T-cell (primary cell): ENCODE measurements at regions not wholly inside any gene's neighbourhood (a gene's known extent, or its start where the extent isn't known, plus 50 kb on each side); places are given as distances from the start of the nearest gene placed in this dataset.

Experiments used
- ATAC-seq, 4 experiments: fragments of 200-7000 bp in 3 of 4; fragments of 150-1000 bp in 1 of 4; cut with Tn5 transposase; replicated peaks in 1 of 4; 1 replicate in 3 of 4; 2 replicates in 1 of 4; pipeline ENCODE4 v1.10.0; 2021; ENCODE audit warnings: moderate library complexity in 3 of 4, mild to moderate bottlenecking in 2 of 4, moderate number of reproducible peaks in 1 of 4
- CTCF ChIA-PET, 2 donors: fragments of 300-600 bp; sonication (Branson Sonifier 250); formaldehyde crosslinking; loops; one replicate each; lab custom pipeline; 2022; ENCODE audit warnings: antibody characterized with exemption in 2 of 2; lab: Charles Lee
- POLR2A ChIA-PET, 2 donors: fragments of 300-600 bp; sonication (Branson Sonifier 250); formaldehyde crosslinking; loops; one replicate each; lab custom pipeline; 2022; ENCODE audit warnings: antibody characterized with exemption in 2 of 2; lab: Charles Lee
- DNase-seq, 35 experiments: peaks; one replicate each; pipeline versions ENCODE4 v3.0.0 to v3.0.0-alpha.2; 2013 to 2023
- H3K27ac ChIP-seq: one replicate; pipeline ENCODE4 v1.5.1; 2013; ENCODE audit warnings: low read length
- H3K27me3 ChIP-seq, 2 experiments: replicated peaks in 1 of 2; 1 replicate in 1 of 2; 2 replicates in 1 of 2; pipeline versions ENCODE4 v1.6.1 to v1.7.0; 2013; ENCODE audit warnings: low read length in 1 of 2, mixed read lengths in 1 of 2; ENCODE audit not compliant: control insufficient read depth in 2 of 2, insufficient read depth in 2 of 2; ENCODE audit errors: extremely low read depth in 1 of 2
- H3K36me3 ChIP-seq, 2 donors: 1 replicate in 1 of 2; 2 replicates in 1 of 2; pipeline versions ENCODE4 v1.6.1 to v1.7.0; 2013; ENCODE audit warnings: low read length in 1 of 2; ENCODE audit not compliant: control insufficient read depth in 2 of 2, insufficient read depth in 1 of 2; ENCODE audit errors: extremely low read depth in 1 of 2
- H3K4me1 ChIP-seq, 2 experiments: 1 replicate in 1 of 2; 2 replicates in 1 of 2; pipeline versions ENCODE4 v1.6.1 to v1.7.0; 2013; ENCODE audit warnings: low read length in 2 of 2, mixed read lengths in 1 of 2; ENCODE audit not compliant: insufficient read depth in 2 of 2, control insufficient read depth in 1 of 2; ENCODE audit errors: extremely low read depth in 1 of 2
- H3K4me3 ChIP-seq, 2 donors: 1 replicate in 1 of 2; 2 replicates in 1 of 2; pipeline versions ENCODE4 v1.5.1 to v1.7.0; 2013; ENCODE audit warnings: mild to moderate bottlenecking in 2 of 2, low read length in 1 of 2, moderate library complexity in 1 of 2; ENCODE audit not compliant: control insufficient read depth in 1 of 2; ENCODE audit errors: extremely low read depth in 1 of 2
- H3K9me3 ChIP-seq: 2 replicates; pipeline ENCODE4 v1.7.0; 2013
- H3K27ac Mint-ChIP-seq, 2 donors: one replicate each; pipeline ENCODE4 v1.8.0; 2020 to 2021; ENCODE audit warnings: mild to moderate bottlenecking in 2 of 2, mixed read lengths in 2 of 2
- H3K27me3 Mint-ChIP-seq, 2 donors: one replicate each; pipeline ENCODE4 v1.8.0; 2021 to 2022; ENCODE audit warnings: mixed read lengths in 2 of 2
- H3K36me3 Mint-ChIP-seq: one replicate; pipeline ENCODE4 v1.8.0; 2021; ENCODE audit warnings: mixed read lengths
- H3K4me1 Mint-ChIP-seq, 3 donors: one replicate each; pipeline ENCODE4 v1.8.0; 2020 to 2022; ENCODE audit warnings: mixed read lengths in 3 of 3, mild to moderate bottlenecking in 1 of 3
- H3K4me3 Mint-ChIP-seq, 3 donors: one replicate each; pipeline ENCODE4 v1.8.0; 2020 to 2022; ENCODE audit warnings: mild to moderate bottlenecking in 3 of 3, mixed read lengths in 3 of 3, moderate library complexity in 3 of 3
- H3K9me3 Mint-ChIP-seq, 3 donors: one replicate each; pipeline ENCODE4 v1.8.0; 2020 to 2022; ENCODE audit warnings: mixed read lengths in 3 of 3
- WGBS: methylation state at CpG from one replicate; pipeline ENCODE4 v1.1.5; 2013; ENCODE audit warnings: missing lambda C conversion rate; ENCODE audit not compliant: insufficient coverage; 5-methylcytosine and 5-hydroxymethylcytosine counted together

DNA sequence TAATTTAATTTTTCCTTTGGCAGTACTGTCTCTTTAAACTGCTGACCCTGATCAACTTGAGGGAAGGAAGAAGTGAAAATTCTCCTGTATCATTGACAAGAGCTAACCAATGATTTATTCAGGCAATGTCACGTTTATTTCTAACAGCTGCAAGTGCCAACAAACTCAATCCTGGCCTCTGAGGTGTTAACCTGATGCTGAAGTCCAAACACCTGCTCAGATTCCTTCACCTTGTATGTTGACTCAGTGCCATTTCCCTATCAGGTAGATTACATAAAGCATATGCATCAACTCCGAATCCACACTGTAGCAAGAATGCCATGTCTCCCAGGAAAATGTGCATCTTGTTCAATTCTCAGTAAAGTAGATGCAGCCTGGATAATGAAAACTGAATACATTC lies 820.0 kb downstream of the XPNPEP1 start:
- no peaks in the 10 kb centered on the region for H3K36me3 ChIP-seq
- CTCF ChIA-PET = no interaction called here
- no peak overlapping the region for H3K27ac Mint-ChIP-seq
- no peaks in the 10 kb centered on the region for H3K9me3 ChIP-seq
- WGBS = 50% methylated on average over 2 of the region's 2 CpGs
- no peak overlapping the region for H3K27ac ChIP-seq
- H3K27me3 ChIP-seq = no peaks in the 10 kb centered on the region
- DNase-seq (no peak), ATAC-seq (no peak)
- no peaks in the 10 kb centered on the region for H3K27me3 Mint-ChIP-seq
- H3K4me3 ChIP-seq = no peak overlapping the region
- H3K9me3 Mint-ChIP-seq = peaks cover 3 to 15% (median 6%) of the 10 kb centered on the region in 3 donors
- no peaks in the 10 kb centered on the region for H3K36me3 Mint-ChIP-seq
- H3K4me1 ChIP-seq = no peaks in the 10 kb centered on the region
- POLR2A ChIA-PET = no interaction called here
- no peaks in the 10 kb centered on the region for H3K4me1 Mint-ChIP-seq
- H3K4me3 Mint-ChIP-seq = no peak overlapping the region

DNA sequence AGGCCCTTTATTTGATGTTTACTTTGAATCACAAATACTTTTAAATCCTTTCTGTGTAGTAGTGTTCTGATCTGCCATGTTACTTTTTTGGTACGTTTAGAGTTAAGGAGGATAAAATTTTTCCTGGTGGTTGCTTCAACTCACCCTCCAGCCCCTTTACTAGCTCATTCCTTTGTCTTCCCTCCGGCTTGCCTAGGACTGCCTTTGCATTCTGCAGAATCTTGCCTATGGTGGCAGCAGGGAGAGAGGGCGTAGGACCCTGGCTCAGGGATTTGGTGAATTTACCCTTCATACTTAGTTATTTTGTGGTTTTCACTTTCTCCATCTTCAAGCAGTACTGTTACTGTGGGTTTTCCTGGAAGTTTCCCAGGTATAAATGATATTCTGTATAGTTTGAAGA lies 833.5 kb downstream of the XPNPEP1 start:
- ATAC-seq (no peak), DNase-seq (no peak)
- Mint-ChIP-seq H3K4me3 (no peak overlapping the region), H3K9me3 (peaks cover 7 to 18% (median 14%) of the 10 kb centered on the region in 3 donors), H3K27ac (no peak overlapping the region), H3K36me3 (no peaks in the 10 kb centered on the region), H3K4me1 (no peaks in the 10 kb centered on the region), H3K27me3 (no peaks in the 10 kb centered on the region)
- ChIA-PET POLR2A (no interaction called here), CTCF (no interaction called here)
- Histone ChIP-seq H3K27ac (no peak overlapping the region), H3K4me1 (no peaks in the 10 kb centered on the region), H3K36me3 (no peaks in the 10 kb centered on the region), H3K4me3 (no peak overlapping the region), H3K9me3 (no peaks in the 10 kb centered on the region), H3K27me3 (no peaks in the 10 kb centered on the region)
- WGBS = no CpG with 5 or more reads among the region's 3 CpGs

DNA sequence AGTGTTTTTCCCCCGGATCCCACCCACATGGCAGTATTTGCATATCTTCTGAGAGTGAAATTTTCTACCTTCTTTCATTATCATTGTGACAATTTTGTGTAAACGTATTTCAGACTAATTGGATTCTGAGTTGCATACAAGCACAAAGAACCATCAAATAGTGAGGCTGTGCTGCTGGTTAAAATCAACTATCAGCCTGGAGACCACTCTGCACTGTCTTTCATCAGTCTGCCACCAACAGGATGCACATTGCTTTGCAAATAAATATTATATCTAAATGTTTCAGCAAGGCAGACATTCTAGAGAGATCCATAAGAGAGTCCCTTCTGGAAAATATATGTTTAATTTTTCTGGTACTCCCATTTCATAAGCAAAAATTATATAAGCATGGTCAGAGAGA lies 851.8 kb downstream of the XPNPEP1 start:
- WGBS = no CpG with 5 or more reads among the region's 2 CpGs
- POLR2A ChIA-PET = no interaction called here

DNA sequence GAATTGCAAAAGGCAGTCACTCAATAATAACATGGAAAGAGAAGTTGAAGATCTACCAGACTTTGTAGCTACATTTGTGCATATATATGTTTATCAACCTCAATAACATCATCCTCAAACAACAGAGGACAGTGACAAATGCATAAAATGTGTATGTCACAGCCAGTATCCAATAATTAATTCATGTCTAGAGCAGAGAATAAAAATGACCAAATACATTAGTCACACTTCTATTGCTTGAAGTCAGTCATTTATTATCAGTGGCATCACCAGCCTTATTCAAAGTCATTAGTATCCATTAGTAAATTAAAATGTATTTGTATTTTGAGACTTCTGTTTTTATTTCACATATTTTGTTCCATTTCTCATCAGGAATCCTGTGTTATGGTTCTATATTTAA lies 852.8 kb downstream of the XPNPEP1 start:
- no peak overlapping the region for H3K27ac ChIP-seq
- H3K4me1 Mint-ChIP-seq = no peaks in the 10 kb centered on the region
- H3K36me3 ChIP-seq = no peaks in the 10 kb centered on the region
- CTCF ChIA-PET = no interaction called here
- DNase-seq (no peak), ATAC-seq (no peak)
- no peaks in the 10 kb centered on the region for H3K27me3 Mint-ChIP-seq
- H3K4me3 Mint-ChIP-seq = no peak overlapping the region
- no peaks in the 10 kb centered on the region for H3K4me1 ChIP-seq
- H3K27ac Mint-ChIP-seq = no peak overlapping the region
- no peak overlapping the region for H3K4me3 ChIP-seq
- POLR2A ChIA-PET = no interaction called here
- H3K36me3 Mint-ChIP-seq = no peaks in the 10 kb centered on the region
- no peaks in the 10 kb centered on the region for H3K9me3 ChIP-seq
- H3K27me3 ChIP-seq = no peaks in the 10 kb centered on the region
- H3K9me3 Mint-ChIP-seq = peaks cover 11 to 24% (median 13%) of the 10 kb centered on the region in 3 donors

More for the DNA sequence above, 851.8 kb downstream of the XPNPEP1 start:
- H3K27me3 Mint-ChIP-seq = no peaks in the 10 kb centered on the region
- CTCF ChIA-PET = no interaction called here
- H3K4me3 ChIP-seq = no peak overlapping the region
- ATAC-seq = no peak
- no peaks in the 10 kb centered on the region for H3K9me3 ChIP-seq
- H3K4me1 Mint-ChIP-seq = no peaks in the 10 kb centered on the region
- H3K4me3 Mint-ChIP-seq = no peak overlapping the region
- H3K9me3 Mint-ChIP-seq = peaks cover 11 to 26% (median 13%) of the 10 kb centered on the region in 3 donors
- no peaks in the 10 kb centered on the region for H3K36me3 Mint-ChIP-seq
- no peak overlapping the region for H3K27ac Mint-ChIP-seq
- no peaks in the 10 kb centered on the region for H3K27me3 ChIP-seq
- H3K27ac ChIP-seq = no peak overlapping the region
- H3K36me3 ChIP-seq = no peaks in the 10 kb centered on the region
- no peak for DNase-seq
- no peaks in the 10 kb centered on the region for H3K4me1 ChIP-seq

DNA sequence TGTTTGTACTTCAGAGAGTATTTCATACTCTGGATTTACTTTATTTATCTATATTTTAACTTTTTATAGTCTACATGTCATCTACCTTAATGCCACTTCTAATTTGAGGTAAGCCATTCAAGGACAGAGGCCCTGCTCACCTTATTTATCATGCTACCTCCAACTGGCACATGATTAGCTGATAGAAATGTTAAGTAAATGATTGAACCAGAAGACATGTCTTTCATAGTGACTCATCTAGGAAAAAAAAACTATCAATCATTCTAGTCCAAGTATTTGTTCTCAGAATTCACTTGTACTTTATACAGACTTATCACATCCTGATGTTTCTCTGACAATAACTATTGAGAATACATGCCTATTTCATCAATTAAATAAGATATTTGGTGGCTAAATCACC lies 856.3 kb downstream of the XPNPEP1 start:
- Histone ChIP-seq H3K9me3 (no peaks in the 10 kb centered on the region), H3K27me3 (no peaks in the 10 kb centered on the region), H3K4me1 (no peaks in the 10 kb centered on the region), H3K36me3 (no peaks in the 10 kb centered on the region), H3K27ac (no peak overlapping the region), H3K4me3 (no peak overlapping the region)
- Mint-ChIP-seq H3K36me3 (no peaks in the 10 kb centered on the region), H3K4me1 (no peaks in the 10 kb centered on the region), H3K27me3 (no peaks in the 10 kb centered on the region), H3K27ac (no peak overlapping the region), H3K9me3 (peaks cover 16 to 22% (median 21%) of the 10 kb centered on the region in 3 donors), H3K4me3 (no peak overlapping the region)
- ATAC-seq = no peak
- ChIA-PET CTCF (no interaction called here), POLR2A (no interaction called here)
- DNase-seq = no peak

DNA sequence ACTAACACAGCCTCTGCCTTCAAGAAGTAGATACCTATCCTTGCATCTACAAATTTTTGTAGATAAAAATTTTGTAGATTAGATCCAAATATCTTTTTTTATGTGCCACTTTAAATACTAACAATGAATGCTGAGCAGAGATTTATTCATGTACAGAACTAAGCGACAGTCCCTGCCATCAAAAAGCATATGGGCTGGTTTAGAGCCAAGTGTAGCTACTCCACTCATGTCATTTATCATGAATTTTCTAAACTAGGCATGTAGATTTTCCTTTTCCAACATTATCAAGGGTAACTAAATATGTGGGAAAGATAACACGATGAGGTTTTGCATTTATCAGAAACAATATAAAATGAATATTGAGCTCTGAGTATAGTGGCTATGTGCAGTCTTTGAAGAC lies 857.5 kb downstream of the XPNPEP1 start:
- Histone ChIP-seq H3K9me3 (no peaks in the 10 kb centered on the region), H3K27ac (no peak overlapping the region), H3K4me3 (no peak overlapping the region), H3K4me1 (no peaks in the 10 kb centered on the region), H3K27me3 (no peaks in the 10 kb centered on the region), H3K36me3 (no peaks in the 10 kb centered on the region)
- POLR2A ChIA-PET = no interaction called here
- no peak for ATAC-seq
- no peak for DNase-seq
- H3K4me1 Mint-ChIP-seq = no peaks in the 10 kb centered on the region
- no peaks in the 10 kb centered on the region for H3K36me3 Mint-ChIP-seq
- H3K4me3 Mint-ChIP-seq = no peak overlapping the region
- H3K9me3 Mint-ChIP-seq = peaks cover 13 to 22% (median 21%) of the 10 kb centered on the region in 3 donors
- CTCF ChIA-PET = no interaction called here
- no peaks in the 10 kb centered on the region for H3K27me3 Mint-ChIP-seq
- WGBS = no CpG with 5 or more reads among the region's 2 CpGs
- no peak overlapping the region for H3K27ac Mint-ChIP-seq

DNA sequence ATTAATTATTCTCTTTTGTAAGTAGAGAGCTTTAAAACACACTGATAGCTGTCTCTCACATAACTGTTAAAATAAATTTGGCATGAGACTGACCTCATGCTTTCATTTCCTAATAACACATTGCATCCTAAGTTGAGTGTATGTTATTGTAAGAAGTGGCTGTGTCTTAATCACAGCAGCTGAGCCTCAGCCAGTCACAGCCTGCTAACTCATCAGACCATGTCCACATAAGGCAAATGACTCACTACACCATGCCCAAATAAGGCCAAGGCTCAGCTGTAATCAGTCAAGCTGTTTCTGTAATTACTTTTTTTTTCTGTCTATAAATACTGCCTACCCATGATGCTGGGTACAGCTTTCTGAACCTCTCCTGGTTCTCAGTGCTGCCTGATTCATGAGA lies 860.9 kb downstream of the XPNPEP1 start:
- Mint-ChIP-seq H3K36me3 (no peaks in the 10 kb centered on the region), H3K27ac (no peak overlapping the region), H3K4me1 (no peaks in the 10 kb centered on the region), H3K9me3 (peaks cover 3 to 13% (median 10%) of the 10 kb centered on the region in 3 donors), H3K27me3 (no peaks in the 10 kb centered on the region), H3K4me3 (no peak overlapping the region)
- ChIA-PET CTCF (no interaction called here), POLR2A (no interaction called here)
- Histone ChIP-seq H3K27me3 (no peaks in the 10 kb centered on the region), H3K36me3 (no peaks in the 10 kb centered on the region), H3K9me3 (no peaks in the 10 kb centered on the region), H3K27ac (no peak overlapping the region), H3K4me3 (no peak overlapping the region), H3K4me1 (no peaks in the 10 kb centered on the region)
- ATAC-seq = no peak
- DNase-seq = no peak
